HuH-7.5 (cell line): ENCODE measurements at regions not wholly inside any gene's neighbourhood (a gene's known extent, or its start where the extent isn't known, plus 50 kb on each side); places are given as distances from the start of the nearest gene placed in this dataset.
A peak's percentile ranks its signal among the peaks of the same experiment; 100 is the strongest.

Source experiments
- DNase-seq: peaks from one replicate; pipeline ENCODE4 v3.0.0; 2011; ENCODE audit warnings: low spot score

DNA sequence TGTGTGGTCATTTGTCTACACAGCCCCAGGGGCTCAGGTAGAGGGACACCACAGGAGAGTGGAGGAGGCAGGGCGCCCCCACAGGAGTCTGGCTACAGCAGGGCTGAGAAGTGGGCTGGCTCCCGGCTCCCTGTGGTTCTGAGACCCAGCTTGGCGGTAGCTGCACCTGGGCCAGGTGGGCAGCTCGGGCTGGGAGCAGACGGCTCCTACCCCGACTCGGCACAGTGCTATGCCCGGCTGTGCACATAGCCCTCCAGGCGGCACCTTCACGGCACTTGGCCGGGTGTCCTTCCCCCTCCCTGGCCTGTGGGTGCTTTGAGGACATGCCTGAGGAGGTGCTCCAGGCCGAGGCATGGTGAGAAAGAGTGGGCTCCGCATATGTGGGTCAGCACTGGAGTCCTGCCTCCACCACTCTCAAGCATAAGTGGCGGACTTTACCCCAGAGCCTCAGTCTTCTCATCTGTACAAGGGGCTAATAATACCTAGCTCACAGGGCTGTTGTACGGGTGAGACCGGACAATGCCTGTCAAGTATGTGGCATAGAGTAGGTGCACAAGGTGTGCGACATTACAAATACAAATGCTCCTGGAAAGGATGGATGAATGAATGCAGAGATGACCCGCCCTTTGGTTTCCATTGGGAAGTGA lies 50.1 kb upstream of the JPH3 start:
- DNase-seq, result no peak

- DNase-seq, result no peak
Observed at GRCh38 chr16:87551487-87551886, 50.8 kb upstream of the JPH3 start.

- DNase-seq, result peak; percentile 73
Observed at GRCh38 chr16:87550495-87550961, 51.8 kb upstream of the JPH3 start.

DNA sequence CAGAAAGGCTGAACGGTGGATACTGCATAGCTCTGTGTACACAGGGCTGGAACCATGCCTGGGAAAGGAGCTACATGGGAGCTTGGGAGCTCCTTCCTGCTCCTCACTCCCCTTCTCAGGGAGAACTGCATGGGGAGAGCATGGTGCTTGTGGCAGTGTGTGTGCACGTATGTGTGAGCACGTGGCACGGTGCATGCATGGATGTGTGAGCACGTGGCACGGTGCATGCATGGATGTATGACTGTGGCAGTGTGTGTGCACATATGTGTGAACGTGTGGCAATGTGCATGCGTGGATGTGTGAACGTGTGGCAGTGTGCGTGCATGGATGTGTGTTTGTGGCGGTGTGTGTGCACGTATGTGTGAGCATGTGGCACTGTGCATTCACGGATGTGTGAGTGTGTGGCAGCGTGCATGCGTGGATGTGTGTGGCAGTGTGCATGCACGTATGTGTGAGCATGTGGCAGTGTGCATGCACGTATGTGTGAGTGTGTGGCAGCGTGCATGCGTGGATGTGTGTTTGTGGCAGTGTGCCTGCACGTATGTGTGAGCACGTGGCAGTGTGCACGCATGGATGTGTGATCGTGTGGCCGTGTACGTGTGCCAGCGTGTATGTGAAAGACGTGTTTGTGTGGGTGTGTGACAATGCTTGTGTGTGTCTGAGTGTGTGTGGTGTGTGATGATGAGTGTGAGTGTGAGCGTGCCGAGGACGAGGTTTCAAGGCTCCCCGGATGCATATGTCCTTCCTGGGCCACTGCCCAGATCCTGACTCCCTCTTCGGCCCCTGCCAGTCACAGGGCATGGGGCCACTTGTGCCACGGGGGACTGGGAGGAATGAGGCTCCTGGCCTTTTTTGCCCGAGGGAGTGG lies 52.4 kb upstream of the JPH3 start:
- DNase-seq, result no peak

DNA sequence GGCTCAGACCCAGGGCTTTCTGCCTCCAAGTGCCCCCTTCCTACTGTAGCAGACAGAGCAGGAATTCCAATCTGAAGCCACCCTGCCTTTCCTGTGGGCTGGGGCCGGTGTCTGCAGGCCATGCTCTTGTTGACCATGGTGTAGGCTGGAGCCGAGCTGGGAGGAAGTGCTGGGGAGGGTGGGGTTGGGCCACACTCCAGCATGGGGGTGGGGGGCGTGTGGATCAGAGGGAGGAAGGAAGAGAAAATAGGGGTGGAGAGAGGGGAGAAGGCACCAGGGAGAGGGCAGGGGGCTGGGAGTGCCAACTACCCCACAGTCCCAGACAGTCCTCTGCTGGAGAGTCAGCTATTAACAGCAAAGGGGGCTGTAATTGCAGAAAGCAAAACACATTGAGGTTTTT lies 54.3 kb upstream of the JPH3 start:
- DNase-seq, result no peak

- DNase-seq, result no peak
Observed at GRCh38 chr16:87543436-87544191, 50.8 kb upstream of the ZCCHC14 start.

DNA sequence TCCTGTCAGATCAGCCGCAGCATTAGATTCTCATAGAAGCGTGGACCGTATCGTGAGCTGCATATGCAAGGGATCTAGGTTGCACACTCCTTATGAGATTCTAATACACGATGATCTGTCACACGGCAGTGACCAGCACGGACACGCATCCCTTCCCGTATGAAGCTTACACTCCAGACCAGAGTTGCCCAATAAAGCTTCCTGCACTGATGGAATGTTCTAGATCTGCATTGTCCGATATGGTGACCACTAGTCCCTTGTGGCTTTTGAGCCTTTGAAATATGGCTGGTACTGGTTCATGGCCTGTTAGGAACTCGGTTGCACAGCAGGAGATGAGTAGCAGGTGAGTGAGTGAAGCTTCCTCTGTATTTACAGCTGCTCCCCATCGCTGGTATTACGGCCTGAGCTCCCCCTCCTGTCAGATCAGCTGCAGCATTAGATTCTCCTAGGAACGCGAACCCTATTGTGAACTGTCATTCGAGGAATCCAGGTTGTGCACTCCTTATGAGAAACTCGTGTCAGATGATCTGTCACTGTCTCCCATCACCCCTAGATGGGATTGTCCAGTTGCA lies 49.8 kb upstream of the ZCCHC14 start:
- DNase-seq, result no peak
